Keratinocyte (primary cell): ENCODE measurements at regions not wholly inside any gene's neighbourhood (a gene's known extent, or its start where the extent isn't known, plus 50 kb on each side); places are given as distances from the start of the nearest gene placed in this dataset.

Experiments
- EZH2 ChIP-seq: IDR thresholded peaks from one replicate; pipeline ENCODE4 v1.6.1; 2012; ENCODE audit warnings: inconsistent platforms, mild to moderate bottlenecking, low read length, moderate library complexity
- TF ChIP-seq, protein P1 (sequence below), 3 experiments: IDR thresholded peaks in 1 of 3; conservative IDR thresholded peaks in 1 of 3; optimal IDR thresholded peaks in 1 of 3; 2 replicates in 2 of 3; 3 replicates in 1 of 3; pipeline versions ENCODE3 to v1.5.1; 2011; ENCODE audit warnings: low read length in 3 of 3, mild to moderate bottlenecking in 3 of 3, moderate library complexity in 2 of 3, control low read depth in 1 of 3, inconsistent platforms in 1 of 3; ENCODE audit not compliant: insufficient read depth in 2 of 3; ENCODE audit errors: extremely low read depth in 1 of 3

DNA sequence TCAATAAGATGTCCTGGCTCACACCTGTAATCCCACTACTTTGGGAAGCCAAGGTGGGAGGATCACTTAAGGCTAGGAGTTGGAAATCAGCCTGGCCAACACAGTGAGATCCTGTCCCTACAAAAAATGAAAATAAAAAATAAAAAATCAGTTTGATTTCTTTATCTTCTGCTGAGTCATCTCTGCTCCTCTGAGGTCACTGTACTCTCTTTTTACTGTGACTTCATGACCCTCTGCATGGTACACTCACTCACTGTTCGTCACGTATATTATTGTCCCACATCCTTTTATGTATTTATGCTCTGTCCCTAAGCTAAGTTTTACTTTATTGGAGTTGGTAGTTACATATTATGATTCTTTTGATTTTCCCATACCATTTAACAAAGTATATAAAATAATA, 333.3 kb downstream of the PCDH7 start:
- TF ChIP-seq, protein P1, sequence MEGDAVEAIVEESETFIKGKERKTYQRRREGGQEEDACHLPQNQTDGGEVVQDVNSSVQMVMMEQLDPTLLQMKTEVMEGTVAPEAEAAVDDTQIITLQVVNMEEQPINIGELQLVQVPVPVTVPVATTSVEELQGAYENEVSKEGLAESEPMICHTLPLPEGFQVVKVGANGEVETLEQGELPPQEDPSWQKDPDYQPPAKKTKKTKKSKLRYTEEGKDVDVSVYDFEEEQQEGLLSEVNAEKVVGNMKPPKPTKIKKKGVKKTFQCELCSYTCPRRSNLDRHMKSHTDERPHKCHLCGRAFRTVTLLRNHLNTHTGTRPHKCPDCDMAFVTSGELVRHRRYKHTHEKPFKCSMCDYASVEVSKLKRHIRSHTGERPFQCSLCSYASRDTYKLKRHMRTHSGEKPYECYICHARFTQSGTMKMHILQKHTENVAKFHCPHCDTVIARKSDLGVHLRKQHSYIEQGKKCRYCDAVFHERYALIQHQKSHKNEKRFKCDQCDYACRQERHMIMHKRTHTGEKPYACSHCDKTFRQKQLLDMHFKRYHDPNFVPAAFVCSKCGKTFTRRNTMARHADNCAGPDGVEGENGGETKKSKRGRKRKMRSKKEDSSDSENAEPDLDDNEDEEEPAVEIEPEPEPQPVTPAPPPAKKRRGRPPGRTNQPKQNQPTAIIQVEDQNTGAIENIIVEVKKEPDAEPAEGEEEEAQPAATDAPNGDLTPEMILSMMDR (optimal IDR thresholded peaks at IDR 0.05 in 1 of 3, IDR thresholded peaks at IDR 0.05 in 1 of 3, conservative IDR thresholded peaks at IDR 0.05 in 1 of 3; ENCODE audit: extremely low read depth in 1 of 3, insufficient read depth in 2 of 3, low read length in 3 of 3): no peak
- TF ChIP-seq EZH2: no peak
